DOHH2 (cell line): ENCODE measurements at regions not wholly inside any gene's neighbourhood (a gene's known extent, or its start where the extent isn't known, plus 50 kb on each side); places are given as distances from the start of the nearest gene placed in this dataset.

Experiments used
- EZH2phosphoT487 ChIP-seq: fragments of 200-600 bp; sonication (generic); IDR thresholded peaks from 2 replicates; pipeline ENCODE4 v1.6.1; 2017; ENCODE audit warnings: borderline replicate concordance, mild to moderate bottlenecking, antibody characterized with exemption, low read length, moderate library complexity, mixed read lengths
- TF ChIP-seq, protein P1 (sequence below): fragments of 200-600 bp; sonication (generic); IDR thresholded peaks from one replicate; pipeline ENCODE4 v1.5.1; 2014; ENCODE audit warnings: antibody characterized with exemption, mild to moderate bottlenecking, low read depth, low read length; ENCODE audit not compliant: poor library complexity, severe bottlenecking

DNA sequence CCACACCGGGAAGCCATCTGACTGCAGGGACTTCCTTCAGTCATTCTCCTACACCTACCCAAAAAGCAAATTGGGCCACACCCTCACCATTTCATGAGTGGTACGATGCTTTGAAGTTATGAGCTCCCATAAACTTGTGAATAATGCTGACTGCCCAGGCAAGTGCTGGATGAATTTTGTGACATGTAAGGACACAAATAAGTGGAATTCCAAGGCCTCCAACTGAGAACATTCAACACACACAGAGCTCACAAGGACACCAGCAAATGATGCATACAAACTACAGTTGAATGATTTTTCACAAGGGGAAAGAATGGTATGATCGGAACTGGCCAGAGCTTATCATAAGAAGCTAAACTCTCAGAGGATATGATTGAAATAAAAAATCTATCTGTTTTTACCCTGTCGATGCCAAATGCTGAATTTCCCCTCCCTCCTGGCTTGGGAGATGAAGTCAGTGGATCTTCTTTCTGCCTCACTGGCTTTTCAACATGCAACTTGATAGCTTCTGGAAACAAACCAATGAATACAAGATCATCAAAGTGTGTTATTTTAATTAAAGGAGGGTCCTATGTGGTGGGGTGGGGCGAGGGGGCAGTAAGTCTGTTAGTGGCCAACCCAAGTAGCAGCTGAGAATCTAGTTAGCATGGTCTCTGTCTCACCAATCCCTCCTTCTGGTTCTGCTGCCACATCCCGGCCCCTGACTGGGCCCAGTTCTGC, 123.8 kb downstream of the WT1 start:
- TF ChIP-seq, protein P1, sequence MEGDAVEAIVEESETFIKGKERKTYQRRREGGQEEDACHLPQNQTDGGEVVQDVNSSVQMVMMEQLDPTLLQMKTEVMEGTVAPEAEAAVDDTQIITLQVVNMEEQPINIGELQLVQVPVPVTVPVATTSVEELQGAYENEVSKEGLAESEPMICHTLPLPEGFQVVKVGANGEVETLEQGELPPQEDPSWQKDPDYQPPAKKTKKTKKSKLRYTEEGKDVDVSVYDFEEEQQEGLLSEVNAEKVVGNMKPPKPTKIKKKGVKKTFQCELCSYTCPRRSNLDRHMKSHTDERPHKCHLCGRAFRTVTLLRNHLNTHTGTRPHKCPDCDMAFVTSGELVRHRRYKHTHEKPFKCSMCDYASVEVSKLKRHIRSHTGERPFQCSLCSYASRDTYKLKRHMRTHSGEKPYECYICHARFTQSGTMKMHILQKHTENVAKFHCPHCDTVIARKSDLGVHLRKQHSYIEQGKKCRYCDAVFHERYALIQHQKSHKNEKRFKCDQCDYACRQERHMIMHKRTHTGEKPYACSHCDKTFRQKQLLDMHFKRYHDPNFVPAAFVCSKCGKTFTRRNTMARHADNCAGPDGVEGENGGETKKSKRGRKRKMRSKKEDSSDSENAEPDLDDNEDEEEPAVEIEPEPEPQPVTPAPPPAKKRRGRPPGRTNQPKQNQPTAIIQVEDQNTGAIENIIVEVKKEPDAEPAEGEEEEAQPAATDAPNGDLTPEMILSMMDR = no peak
- TF ChIP-seq EZH2phosphoT487 = no peak
